Neural cell (in vitro differentiated cells): ENCODE measurements at regions not wholly inside any gene's neighbourhood (a gene's known extent, or its start where the extent isn't known, plus 50 kb on each side); places are given as distances from the start of the nearest gene placed in this dataset.
A peak's percentile ranks its signal among the peaks of the same experiment; 100 is the strongest.

Experiments
- H2AFZ ChIP-seq: fragments of 200-600, 300-800 bp; sonication (generic), shearing (Covaris generic); 2 replicates; pipeline ENCODE4 v1.6.0; 2014; ENCODE audit warnings: low read depth, mild to moderate bottlenecking, antibody characterized with exemption, low read length, moderate library complexity
- H3F3A ChIP-seq: fragments of 200-600 bp; shearing (Covaris generic); 2 replicates; pipeline ENCODE4 v1.6.1; 2016; ENCODE audit warnings: mild to moderate bottlenecking, moderate library complexity, mixed read lengths, antibody characterized with exemption, low read length; ENCODE audit not compliant: insufficient read depth, poor library complexity, severe bottlenecking
- H3K27ac ChIP-seq: fragments of 200-600, 300-800 bp; sonication (generic), shearing (Covaris generic); 2 replicates; pipeline ENCODE4 v1.5.1; 2014; ENCODE audit warnings: mild to moderate bottlenecking, low read length, moderate library complexity
- H3K27me3 ChIP-seq: fragments of 300-800, 200-600 bp; sonication (generic), shearing (Covaris generic); 2 replicates; pipeline ENCODE4 v1.6.0; 2014; ENCODE audit warnings: mild to moderate bottlenecking, low read depth, low read length, moderate library complexity; ENCODE audit not compliant: insufficient read depth
- H3K36me3 ChIP-seq: fragments of 300-800, 200-600 bp; sonication (generic), shearing (Covaris generic); 2 replicates; pipeline ENCODE4 v1.5.1; 2014; ENCODE audit warnings: mild to moderate bottlenecking, antibody characterized with exemption, low read length, moderate library complexity; ENCODE audit not compliant: insufficient read depth
- H3K4me2 ChIP-seq: fragments of 300-800, 200-600 bp; sonication (generic), shearing (Covaris generic); 2 replicates; pipeline ENCODE4 v1.6.0; 2014; ENCODE audit warnings: mild to moderate bottlenecking, low read length
- H3K4me3 ChIP-seq: fragments of 300-800, 200-600 bp; sonication (generic), shearing (Covaris generic); 2 replicates; pipeline ENCODE4 v1.5.1; 2014; ENCODE audit warnings: mild to moderate bottlenecking, low read length, moderate library complexity
- H3K79me2 ChIP-seq: fragments of 200-600 bp; shearing (Covaris generic); replicated peaks from 2 replicates; pipeline ENCODE4 v1.6.0; 2014; ENCODE audit warnings: mild to moderate bottlenecking, low read length, moderate library complexity; ENCODE audit not compliant: insufficient read depth
- H3K9ac ChIP-seq: fragments of 300-800, 200-600 bp; sonication (generic), shearing (Covaris generic); 2 replicates; pipeline ENCODE4 v1.6.1; 2016; ENCODE audit warnings: mild to moderate bottlenecking, low read length, mixed read lengths
- H3K9me2 ChIP-seq: fragments of 200-600 bp; shearing (Covaris generic); 2 replicates; pipeline ENCODE4 v1.6.1; 2016; ENCODE audit warnings: mild to moderate bottlenecking, low read length, mixed read lengths; ENCODE audit not compliant: insufficient read depth
- H3K9me3 ChIP-seq: fragments of 200-600, 300-800 bp; sonication (generic), shearing (Covaris generic); 2 replicates; pipeline ENCODE4 v1.6.1; 2016; ENCODE audit warnings: mild to moderate bottlenecking, mixed run types, low read length, moderate library complexity, mixed read lengths
- H4K20me1 ChIP-seq: fragments of 200-600 bp; shearing (Covaris generic); 2 replicates; pipeline ENCODE4 v1.6.1; 2016; ENCODE audit warnings: mild to moderate bottlenecking, mixed run types; ENCODE audit not compliant: insufficient read depth
- CTCF ChIP-seq: fragments of 450-650 bp; IDR thresholded peaks from 2 replicates; pipeline ENCODE4 v1.5.1; 2014; ENCODE audit warnings: antibody characterized with exemption, mild to moderate bottlenecking, moderate library complexity; ENCODE audit not compliant: poor library complexity, severe bottlenecking
- EP300 ChIP-seq: fragments of 450-650 bp; conservative IDR thresholded peaks from 2 replicates; pipeline ENCODE4 v1.6.1; 2014; ENCODE audit warnings: antibody characterized with exemption, mild to moderate bottlenecking, moderate library complexity; ENCODE audit not compliant: poor library complexity, severe bottlenecking
- EZH2 ChIP-seq: fragments of 200-600, 300-800 bp; shearing (Covaris generic), sonication (generic); IDR thresholded peaks from 2 replicates; pipeline ENCODE4 v1.6.1; 2014; ENCODE audit warnings: antibody characterized with exemption, low read length, borderline replicate concordance, mild to moderate bottlenecking; ENCODE audit not compliant: insufficient read depth, poor library complexity, severe bottlenecking
- MXI1 ChIP-seq: fragments of 450-650 bp; conservative IDR thresholded peaks from 2 replicates; pipeline ENCODE4 v1.6.1; 2014; ENCODE audit warnings: antibody characterized with exemption, mild to moderate bottlenecking; ENCODE audit not compliant: poor library complexity, severe bottlenecking
- POLR2AphosphoS5 ChIP-seq: IDR thresholded peaks from 2 replicates; pipeline ENCODE4 v1.6.1; 2012
- RAD21 ChIP-seq: fragments of 450-650 bp; conservative IDR thresholded peaks from 2 replicates; pipeline ENCODE4 v1.6.1; 2014; ENCODE audit warnings: antibody characterized with exemption, mild to moderate bottlenecking, moderate library complexity
- REST ChIP-seq: IDR thresholded peaks from 2 replicates; pipeline ENCODE4 v1.6.1; 2012; ENCODE audit warnings: borderline replicate concordance
- SMC3 ChIP-seq: fragments of 450-650 bp; conservative IDR thresholded peaks from 2 replicates; pipeline ENCODE4 v1.6.1; 2014; ENCODE audit warnings: antibody characterized with exemption, mild to moderate bottlenecking, moderate library complexity; ENCODE audit not compliant: poor library complexity
- TAF1 ChIP-seq: IDR thresholded peaks from 2 replicates; pipeline ENCODE4 v1.6.1; 2012; ENCODE audit warnings: low read depth

- Histone ChIP-seq H2AFZ (no peak overlapping the region), H3K9me3 (no peaks in the 10 kb centered on the region), H3K9me2 (no peaks in the 10 kb centered on the region), H3K27me3 (no peaks in the 10 kb centered on the region), H3K79me2 (peaks cover 9% of the 10 kb centered on the region), H4K20me1 (no peaks in the 10 kb centered on the region), H3K36me3 (no peaks in the 10 kb centered on the region), H3K27ac (peak overlapping the region; percentile 43), H3K9ac (no peak overlapping the region), H3K4me2 (no peak overlapping the region), H3K4me3 (no peak overlapping the region), H3F3A (no peaks in the 10 kb centered on the region)
- TF ChIP-seq MXI1 (no peak), EZH2 (no peak), EP300 (no peak), CTCF (no peak), REST (no peak), SMC3 (no peak), TAF1 (no peak), RAD21 (no peak), POLR2AphosphoS5 (no peak)
These were observed 270.6 kb upstream of the RGMA start for GRCh38 chr15:93359425-93360131.

GRCh38 chr15:93359060-93359408 is 270.0 kb upstream of the RGMA start:
- Histone ChIP-seq H3K4me2 (no peak overlapping the region), H3K9me2 (no peaks in the 10 kb centered on the region), H3K9me3 (no peaks in the 10 kb centered on the region), H3K27ac (peak overlapping the region; percentile 42), H3K4me3 (no peak overlapping the region), H3F3A (no peaks in the 10 kb centered on the region), H2AFZ (no peak overlapping the region), H4K20me1 (no peaks in the 10 kb centered on the region), H3K9ac (peak overlapping the region; percentile 2), H3K36me3 (no peaks in the 10 kb centered on the region), H3K27me3 (no peaks in the 10 kb centered on the region), H3K79me2 (peaks cover 9% of the 10 kb centered on the region)
- TF ChIP-seq REST = no peak
